Omental fat pad (tissue), 3 donors: ENCODE measurements at regions not wholly inside any gene's neighbourhood (a gene's known extent, or its start where the extent isn't known, plus 50 kb on each side); places are given as distances from the start of the nearest gene placed in this dataset.

Source experiments
- ATAC-seq: fragments of 150-250 bp; one replicate; pipeline ENCODE4 v1.9.1; 2016; ENCODE audit warnings: mild to moderate bottlenecking, moderate library complexity; ENCODE audit not compliant: low FRiP score
- DNase-seq: peaks from one replicate; pipeline ENCODE4 v3.0.0-alpha.2; 2019; ENCODE audit warnings: low spot score
- TF ChIP-seq, protein P1 (sequence below), 3 donors: fragments of 450-650 bp; IDR thresholded peaks; one replicate each; pipeline ENCODE4 v1.5.1; 2016 to 2017; ENCODE audit warnings: antibody characterized with exemption in 3 of 3, mild to moderate bottlenecking in 3 of 3, moderate library complexity in 2 of 3

DNA sequence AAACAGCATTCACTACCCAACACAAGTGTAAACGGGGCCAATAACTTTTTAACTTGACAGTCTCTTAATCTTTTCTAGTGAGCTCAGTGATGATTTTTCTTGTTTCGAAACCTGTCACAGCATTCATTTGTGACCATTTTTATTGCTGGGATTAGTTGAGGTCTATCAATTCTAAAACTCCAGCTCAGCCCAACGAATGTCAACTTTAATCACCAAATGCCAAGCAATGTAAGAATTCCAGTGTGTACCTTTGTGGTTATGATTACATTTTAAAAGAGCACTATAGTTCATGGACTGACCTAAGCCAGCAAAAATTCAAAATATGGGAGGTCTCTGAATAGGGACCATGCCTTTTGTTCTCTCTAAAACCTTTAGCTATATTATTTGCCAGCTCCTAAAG, 694.3 kb upstream of the SGCG start:
- ATAC-seq, result no peak
- no peak for DNase-seq
- TF ChIP-seq, protein P1, sequence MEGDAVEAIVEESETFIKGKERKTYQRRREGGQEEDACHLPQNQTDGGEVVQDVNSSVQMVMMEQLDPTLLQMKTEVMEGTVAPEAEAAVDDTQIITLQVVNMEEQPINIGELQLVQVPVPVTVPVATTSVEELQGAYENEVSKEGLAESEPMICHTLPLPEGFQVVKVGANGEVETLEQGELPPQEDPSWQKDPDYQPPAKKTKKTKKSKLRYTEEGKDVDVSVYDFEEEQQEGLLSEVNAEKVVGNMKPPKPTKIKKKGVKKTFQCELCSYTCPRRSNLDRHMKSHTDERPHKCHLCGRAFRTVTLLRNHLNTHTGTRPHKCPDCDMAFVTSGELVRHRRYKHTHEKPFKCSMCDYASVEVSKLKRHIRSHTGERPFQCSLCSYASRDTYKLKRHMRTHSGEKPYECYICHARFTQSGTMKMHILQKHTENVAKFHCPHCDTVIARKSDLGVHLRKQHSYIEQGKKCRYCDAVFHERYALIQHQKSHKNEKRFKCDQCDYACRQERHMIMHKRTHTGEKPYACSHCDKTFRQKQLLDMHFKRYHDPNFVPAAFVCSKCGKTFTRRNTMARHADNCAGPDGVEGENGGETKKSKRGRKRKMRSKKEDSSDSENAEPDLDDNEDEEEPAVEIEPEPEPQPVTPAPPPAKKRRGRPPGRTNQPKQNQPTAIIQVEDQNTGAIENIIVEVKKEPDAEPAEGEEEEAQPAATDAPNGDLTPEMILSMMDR (IDR thresholded peaks at IDR 0.05), result no peak

DNA sequence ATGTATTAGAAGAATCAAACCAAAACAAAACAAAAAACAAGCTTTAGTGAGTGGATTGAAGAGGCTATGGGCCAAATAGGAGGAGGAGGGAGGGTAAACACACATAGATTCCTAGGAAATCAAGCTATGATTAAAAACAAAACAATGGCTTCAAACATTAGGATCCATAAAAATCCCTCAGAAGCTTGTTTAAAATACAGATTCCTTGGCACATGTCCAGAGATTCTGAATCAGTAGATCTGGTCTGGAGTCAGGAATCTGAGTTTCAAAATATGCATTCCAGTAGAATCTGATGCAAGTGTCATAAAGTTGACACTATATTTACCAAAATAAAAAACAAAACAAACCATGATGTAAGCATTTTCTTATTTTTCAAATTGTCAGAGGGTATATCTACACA, 692.8 kb upstream of the SGCG start:
- DNase-seq, result no peak
- TF ChIP-seq, protein P1 (IDR thresholded peaks at IDR 0.05), result no peak
- ATAC-seq, result no peak

DNA sequence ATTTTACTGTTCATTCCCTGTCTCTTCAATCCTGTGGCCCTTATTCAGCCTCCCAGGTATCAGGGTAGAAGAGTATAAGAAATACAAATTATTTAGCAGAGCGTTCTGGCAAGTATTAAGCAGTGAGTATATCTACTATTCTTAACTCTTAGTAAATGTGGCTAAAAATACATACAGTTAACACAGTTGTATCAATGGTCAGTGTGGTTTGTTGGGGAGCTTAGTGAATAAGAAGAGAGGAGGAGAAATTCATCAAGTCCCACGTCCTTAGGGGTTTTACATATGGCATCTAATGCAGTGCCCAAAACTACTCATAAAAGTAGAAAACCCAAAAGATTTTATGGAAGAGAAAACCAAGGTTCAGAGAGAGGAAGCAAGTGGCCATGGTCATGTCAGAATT, 691.0 kb upstream of the SGCG start:
- DNase-seq (no peak), ATAC-seq (no peak)
- TF ChIP-seq, protein P1 (IDR thresholded peaks at IDR 0.05), result no peak

DNA sequence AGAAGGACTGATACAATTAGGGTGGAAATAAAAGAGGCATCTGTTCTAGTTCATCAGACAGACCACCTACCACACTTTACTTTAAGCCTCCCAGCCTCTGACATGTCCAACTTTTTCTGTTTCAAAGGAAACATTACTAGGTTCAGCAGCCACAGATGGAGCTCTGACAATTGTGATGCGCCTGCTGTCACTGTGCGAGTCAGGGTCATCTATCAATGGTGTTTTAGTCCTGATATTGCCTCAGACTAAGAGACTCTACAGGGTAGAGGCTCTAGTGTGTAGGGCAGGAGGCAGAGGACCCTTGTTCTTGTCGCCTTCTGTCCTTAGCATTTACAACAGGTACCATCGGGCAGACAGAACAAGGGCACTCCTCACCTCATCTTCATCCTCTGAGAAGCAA, 685.0 kb upstream of the SGCG start:
- TF ChIP-seq, protein P1 (IDR thresholded peaks at IDR 0.05), result no peak
- ATAC-seq (no peak), DNase-seq (no peak)

DNA sequence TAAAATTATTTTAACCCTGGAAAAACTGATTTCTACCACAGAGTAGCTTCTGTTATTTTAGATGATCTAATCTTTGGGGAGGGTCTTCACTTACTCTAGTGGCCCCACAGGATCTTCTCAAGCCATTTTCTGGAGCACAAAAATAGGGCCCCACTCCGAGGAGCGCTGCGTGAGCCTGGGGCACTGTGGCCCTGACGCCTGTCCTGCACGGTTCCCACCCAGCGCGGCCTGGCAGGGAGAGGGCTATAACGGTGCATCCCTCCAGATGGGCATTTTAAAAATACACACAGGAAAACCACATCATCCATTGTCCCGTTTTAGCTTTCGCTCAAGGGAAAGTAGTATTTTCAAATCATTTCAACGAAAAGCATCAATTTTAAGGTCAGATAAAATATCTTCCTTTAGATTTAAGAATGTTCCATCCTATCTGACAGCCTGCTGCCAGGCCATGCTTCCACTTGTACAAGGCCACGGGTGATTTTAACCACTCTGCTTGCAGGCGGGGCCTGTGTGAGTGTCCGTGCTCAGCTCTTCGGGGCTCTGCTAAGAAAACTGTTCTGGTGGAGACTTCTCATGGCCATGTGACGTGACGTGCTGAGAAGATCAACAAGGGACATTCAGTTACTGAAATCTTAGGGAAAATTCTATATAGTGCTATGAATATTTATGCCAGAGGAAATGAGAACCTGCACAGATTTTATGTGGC, 683.8 kb upstream of the SGCG start:
- DNase-seq, result no peak

DNA sequence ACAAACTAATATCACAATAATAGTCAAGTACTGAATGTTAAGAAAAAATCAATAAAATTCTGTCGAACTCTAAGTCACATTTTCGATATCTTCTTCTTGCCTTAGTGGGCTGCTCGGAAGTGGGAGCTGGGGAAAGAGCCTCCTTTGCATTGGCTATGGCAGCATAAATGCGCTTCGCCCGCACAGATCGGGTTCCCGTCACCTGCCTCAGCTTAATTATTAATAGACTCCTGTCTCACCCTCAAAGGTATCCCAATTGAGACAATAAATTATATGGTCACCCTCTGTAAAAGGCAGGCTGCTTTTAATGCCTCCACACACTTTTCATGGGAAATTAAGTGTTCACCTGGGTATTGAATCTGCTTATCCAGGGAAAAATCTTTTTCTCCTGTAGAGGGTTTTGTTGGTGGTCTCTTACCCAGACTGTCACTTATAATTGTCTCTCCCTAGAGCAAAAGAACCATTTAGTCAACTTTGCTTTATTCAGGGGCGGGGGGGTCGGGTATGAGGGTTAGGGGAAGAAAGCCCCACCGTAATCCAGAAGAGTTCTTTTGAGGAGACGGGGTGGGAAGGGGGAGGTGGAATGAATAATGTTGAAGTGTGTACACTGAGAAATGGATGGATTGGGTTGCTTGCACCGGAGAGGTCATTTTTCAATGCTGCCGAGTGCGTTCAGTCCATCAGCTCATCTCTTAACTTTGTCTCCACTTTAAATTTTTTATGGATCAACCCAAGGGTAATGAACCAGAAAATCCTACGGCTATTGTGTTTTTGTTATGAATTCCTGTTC, 682.6 kb upstream of the SGCG start:
- DNase-seq, result no peak
- TF ChIP-seq, protein P1 (IDR thresholded peaks at IDR 0.05), result no peak
- no peak for ATAC-seq

More for the DNA sequence above, 683.8 kb upstream of the SGCG start:
- ATAC-seq, result no peak
- TF ChIP-seq, protein P1 (IDR thresholded peaks at IDR 0.05), result no peak

DNA sequence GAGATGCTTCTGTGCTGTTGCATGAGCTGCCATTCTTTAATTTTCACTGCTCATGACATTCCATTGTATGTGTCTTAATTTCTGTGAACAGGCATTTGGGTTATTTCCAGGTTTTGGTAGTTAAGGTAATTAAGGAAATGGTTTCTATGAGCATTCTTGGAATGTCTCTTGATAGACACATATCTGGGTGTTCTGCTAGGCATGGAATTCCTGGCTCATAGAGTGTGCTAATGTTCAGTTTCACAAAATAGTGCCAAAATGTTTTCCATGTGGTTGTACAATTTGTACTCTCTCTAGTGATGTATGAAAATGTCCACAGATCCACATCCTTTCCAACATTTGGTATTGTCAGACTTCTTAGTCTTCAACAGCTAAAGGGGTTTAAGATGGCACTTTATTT, 680.9 kb upstream of the SGCG start:
- ATAC-seq (no peak), DNase-seq (no peak)
- TF ChIP-seq, protein P1 (IDR thresholded peaks at IDR 0.05), result no peak
